ENCODE measurements at regions not wholly inside any gene's neighbourhood (a gene's known extent, or its start where the extent isn't known, plus 50 kb on each side); places are given as distances from the start of the nearest gene placed in this dataset.

DNA sequence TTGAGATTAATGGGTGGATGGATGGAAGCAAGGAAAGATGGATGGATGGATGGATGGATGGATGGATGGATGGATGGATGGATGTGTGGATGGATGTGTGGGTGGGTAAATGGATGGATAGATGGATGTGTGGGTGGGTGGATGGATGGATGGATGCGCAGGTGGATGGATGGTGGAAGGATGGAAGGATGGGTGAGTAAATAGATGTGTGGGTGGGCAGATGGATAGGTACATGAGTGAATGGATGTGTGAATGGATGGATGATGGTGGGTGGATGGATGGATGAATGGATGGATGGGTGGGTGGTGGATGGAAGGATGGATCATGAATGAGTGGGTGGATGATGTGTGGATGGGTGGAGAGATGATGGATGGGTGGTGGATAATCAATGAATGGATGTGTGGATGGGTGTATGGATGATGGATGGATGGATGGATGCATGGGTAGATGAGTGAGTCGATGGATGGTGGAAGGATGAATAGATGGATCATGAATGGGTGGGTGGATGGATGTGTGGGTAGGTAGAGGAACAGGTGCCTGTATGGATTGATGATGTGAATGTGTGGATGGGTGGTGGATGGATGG, 375.2 kb downstream of the BRD1 start:
- DNase-seq (ENCODE audit: low read depth in 2 of 3, low spot score in 2 of 3) = no peak

DNA sequence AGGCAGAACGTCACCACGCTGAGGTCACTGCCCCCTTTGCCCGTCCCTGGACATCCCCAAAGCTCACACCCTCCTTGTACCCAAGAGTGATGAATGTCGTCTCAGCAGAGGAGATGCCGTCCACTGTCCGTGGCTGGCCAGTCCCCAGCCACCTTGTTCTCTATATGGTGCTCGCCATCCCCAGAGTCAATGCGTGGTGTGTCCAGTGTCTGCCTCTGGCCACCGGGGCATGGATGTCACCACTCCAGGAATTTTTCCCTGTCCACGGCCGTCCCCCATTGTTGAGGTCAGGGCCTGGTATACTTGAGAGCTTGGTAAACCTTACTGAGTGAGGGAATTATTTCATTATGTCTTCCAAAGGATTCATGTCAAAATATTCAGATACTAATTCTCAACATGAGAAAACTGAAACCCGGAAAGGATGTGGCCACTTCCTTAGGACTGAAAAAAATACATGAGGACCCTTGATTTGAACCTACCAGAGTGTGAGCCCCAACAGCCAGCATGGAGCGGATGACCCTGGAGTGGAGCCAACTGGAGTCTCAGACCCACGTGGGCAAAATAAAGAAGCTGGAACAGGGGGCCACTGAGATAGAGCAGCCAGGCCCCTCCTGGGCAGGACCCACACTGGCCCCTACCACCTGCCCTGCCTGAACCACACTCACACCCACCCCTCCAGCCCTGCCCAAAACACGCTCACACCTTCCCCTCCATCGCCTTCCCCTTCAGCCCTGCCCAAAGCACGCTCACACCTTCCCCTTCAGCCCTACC, 376.4 kb downstream of the BRD1 start:
- no peak for DNase-seq (ENCODE audit: low read depth in 2 of 3, low spot score in 2 of 3)

DNA sequence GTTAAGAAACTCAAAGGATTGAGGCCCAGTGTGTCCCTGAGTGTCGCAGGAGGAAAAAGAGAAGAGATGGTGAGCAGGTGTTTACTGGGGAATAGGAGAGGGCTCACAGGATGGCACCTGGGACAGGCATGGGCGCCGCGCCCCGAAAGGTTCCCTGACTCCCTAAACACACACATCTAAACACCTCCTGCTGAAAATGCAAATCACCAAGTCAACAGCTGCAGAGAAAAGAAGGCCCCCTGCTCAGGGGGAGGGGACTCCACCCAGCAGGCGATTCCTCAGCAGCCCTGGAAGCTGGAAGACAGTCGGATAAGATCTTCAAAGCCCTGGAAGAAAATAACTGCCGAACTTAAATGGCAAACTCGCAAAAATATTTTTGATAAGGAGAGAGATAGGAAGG, 377.2 kb downstream of the BRD1 start:
- no peak for DNase-seq (ENCODE audit: low read depth in 2 of 3, low spot score in 2 of 3)

DNA sequence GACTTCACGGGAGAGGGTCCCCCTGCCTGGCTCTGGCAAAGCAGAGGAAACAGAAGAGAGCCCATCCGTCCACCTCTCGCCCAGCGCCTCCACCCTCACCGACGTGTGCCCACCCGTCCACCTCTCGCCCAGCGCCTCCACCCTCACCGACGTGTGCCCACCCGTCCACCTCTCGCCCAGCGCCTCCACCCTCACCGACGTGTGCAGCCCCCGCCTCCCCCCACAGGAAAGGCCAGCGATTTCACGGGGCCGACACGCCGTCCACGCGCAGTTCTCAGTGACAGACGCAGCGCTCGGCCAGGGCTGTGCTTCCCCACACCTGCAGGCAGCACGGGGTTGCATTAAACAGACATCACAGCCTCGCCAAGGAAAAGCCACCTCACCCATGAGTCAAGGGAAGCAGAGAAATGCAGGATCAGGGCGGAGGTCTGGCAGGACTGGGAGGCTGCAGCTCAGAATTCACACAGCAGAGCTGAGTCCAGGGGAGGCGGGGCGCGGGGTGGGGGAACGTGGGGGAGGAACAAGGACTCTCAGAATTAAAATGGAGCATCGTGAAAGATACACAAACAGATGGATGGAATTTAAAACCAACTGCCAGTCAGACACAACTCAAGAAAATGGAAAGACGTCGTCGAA, 377.7 kb downstream of the BRD1 start:
- DNase-seq (ENCODE audit: low read depth in 2 of 3, low spot score in 2 of 3) = no peak

DNA sequence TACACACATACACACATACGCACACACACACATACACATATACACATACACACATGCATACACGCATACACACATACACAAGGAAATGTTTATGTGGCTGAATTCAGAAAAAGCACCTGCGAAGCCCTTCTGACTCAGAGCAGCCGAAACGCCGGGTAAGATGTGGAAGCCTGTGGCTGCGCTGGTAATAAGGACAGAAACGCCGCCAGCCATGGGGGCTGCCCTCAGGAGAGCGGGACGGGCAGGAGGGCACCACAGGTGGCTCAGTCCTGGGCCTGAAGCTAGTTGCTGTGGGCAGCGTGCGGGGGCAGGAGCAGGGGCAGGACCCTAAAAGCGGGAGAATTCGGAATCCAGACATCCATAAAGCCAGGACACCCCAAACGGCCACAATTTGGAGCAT, 378.3 kb downstream of the BRD1 start:
- no peak for DNase-seq (ENCODE audit: low read depth in 2 of 3, low spot score in 2 of 3)

DNA sequence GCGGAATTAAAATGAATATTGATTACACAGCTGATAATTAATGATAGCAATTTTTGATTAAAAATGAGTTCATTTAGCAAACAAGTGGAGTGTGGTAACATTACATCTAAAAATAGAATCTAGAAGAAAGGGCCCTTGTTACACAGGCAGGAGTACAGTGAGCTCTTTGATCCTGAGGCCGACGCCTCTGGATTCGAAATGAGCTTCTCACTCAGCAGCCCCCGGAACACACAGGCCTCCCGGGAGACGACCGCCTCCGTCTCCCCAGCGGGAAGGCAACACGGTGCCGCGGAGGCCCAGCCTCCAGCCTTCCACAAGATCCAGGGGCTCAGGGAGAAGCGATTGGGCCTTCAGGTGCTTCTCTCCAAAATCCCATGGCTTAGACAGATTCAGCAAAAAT, 379.1 kb downstream of the BRD1 start:
- no peak for DNase-seq (ENCODE audit: low read depth in 2 of 3, low spot score in 2 of 3)

DNA sequence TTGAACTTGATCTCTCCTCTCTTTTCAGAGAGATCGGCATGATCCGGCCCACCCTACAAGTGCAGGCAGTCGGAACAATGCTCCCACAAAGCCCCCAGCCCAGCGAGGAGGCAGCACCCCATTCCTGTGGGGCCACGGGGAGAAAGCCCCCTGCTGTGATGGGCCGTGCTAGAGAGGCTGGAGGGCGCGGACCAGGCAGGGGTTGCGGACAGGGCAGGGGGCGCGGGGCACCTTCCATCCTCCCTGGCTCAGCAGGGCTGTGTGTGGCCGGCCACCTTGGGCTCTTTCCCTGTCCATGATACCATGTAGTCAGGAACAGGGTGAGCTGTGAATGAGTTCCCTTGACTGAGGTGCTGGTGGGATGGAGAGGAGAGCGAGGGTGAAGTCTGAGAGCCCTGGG, 379.8 kb downstream of the BRD1 start:
- no peak for DNase-seq (ENCODE audit: low read depth in 2 of 3, low spot score in 2 of 3)

DNA sequence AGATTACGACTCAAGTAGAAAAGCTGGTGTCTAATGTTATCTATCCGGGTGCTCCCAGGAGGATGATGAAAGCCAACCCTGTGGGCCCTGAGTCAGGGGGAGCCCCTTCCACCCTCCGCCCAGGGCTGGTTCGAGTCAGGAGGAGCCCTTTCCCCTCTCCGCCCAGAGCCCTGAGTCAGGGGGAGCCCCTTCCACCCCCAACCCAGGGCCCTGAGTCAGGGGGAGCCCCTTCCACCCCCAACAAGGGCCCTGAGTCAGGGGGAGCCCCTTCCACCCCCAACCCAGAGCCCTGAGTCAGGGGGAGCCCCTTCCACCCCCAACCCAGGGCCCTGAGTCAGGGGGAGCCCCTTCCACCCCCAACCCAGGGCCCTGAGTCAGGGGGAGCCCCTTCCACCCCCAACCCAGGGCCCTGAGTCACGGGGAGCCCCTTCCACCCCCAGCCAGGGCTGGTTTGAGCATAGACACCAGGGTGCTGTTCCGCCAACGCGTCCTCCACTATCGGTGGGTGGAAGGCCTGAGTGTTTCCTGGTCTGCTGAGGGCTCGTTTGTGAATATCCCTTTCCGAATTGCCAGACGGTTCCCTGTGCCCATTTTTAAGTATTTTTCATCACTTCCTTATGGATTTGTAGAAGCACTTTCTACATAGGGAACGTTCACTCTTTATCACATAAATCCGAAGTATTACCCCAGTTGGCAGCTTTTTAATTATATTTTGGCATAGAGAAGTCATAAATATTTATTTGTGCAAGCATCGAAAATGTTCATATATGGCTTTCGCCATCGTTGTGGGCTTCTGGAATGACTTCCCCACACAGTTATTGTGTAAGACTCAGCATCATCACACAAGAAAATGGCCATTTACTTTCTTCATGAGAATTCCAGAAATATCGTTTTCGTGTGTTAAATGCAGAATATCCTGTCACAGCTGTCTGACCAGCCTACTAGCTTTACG, 380.6 kb downstream of the BRD1 start:
- no peak for DNase-seq (ENCODE audit: low read depth in 2 of 3, low spot score in 2 of 3)

DNA sequence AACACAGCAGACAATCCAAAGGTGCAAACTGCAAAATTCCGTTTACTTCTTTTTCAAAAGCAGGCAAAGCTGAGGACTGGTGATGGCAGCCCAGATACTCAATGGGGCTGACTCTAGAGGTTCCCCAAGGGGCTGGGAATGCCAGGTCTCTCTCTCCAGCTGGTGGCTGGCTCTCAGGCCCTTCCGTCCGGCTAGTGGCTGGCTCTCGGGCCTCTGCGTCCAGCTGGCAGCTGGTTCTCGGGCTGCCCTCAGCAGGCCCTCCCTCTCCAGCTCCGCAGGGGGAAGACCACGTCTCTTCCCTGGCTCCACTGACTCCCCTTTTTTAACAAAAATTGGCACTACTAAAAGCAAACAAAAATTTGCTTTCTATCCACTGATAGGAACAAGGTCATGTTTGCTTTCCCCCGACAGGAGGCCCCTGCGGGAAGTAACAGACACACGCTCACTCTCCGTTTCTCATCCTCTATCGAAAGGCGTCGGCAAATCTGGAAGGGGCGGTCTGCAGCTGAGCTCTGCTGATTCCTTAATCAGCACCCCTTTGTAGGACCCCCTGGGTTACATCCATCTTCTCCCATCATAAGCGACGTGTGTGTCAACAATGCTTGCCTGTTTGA, 381.4 kb downstream of the BRD1 start:
- DNase-seq (ENCODE audit: low read depth in 2 of 3, low spot score in 2 of 3) = no peak

DNA sequence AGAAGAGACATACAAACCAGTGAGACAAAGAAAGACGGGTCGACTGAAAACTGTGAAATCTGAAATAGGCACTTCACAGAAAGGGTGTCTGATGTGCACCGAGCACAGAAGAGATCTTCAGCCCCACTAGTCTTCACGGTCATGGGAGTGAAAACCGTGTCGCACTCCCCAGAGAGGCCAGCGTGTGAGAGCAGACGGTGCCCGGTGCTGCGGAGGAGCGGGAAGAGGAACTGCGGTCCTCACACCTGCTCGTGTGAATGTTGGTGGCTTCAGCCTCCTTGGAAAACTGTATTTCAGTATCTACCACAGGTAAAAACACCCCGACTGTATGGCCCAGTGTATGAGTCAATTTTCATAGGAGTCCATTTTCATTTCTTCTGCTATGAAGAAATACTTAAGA, 382.9 kb downstream of the BRD1 start:
- no peak for DNase-seq (ENCODE audit: low read depth in 2 of 3, low spot score in 2 of 3)

DNA sequence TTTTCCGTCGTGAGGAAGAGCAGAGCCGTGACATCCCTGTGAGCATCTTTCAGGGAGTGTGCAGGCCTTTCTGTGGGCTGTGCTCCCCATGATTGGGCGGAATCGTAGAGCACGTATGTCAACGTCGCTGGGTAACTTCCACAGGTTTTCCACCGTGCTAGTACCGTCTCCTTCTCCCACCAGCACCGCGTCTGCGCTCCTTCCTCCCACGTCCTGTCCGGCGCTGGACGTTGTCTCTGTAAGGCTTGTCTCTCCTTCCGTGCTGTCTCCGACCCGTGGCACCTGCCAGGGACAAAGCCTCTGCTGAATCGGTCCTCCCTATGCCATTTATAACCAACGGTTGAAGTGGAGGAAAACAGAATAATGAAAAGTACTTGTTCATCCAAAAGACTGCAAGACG, 386.7 kb downstream of the BRD1 start:
- no peak for DNase-seq (ENCODE audit: low read depth in 2 of 3, low spot score in 2 of 3)

DNA sequence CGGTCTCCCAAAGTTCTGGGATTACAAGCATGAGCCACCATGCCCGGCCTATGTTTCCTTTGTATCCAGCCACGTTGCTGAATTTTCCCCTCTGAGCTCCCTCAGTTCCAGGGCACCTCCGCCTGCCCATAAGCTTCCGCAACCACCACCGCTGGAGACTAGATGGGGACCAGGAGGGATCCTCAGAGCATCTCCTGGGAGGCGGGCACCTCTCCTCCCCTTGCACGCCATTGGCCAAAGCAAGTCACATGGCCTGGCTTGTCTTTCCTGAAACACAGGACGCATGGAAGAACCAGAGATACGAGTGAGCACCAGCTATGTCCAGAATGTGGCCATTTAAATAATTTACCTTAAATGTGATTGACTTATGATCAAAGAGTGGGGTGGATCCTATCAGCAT, 388.3 kb downstream of the BRD1 start:
- DNase-seq (ENCODE audit: low read depth in 2 of 3, low spot score in 2 of 3) = no peak

DNA sequence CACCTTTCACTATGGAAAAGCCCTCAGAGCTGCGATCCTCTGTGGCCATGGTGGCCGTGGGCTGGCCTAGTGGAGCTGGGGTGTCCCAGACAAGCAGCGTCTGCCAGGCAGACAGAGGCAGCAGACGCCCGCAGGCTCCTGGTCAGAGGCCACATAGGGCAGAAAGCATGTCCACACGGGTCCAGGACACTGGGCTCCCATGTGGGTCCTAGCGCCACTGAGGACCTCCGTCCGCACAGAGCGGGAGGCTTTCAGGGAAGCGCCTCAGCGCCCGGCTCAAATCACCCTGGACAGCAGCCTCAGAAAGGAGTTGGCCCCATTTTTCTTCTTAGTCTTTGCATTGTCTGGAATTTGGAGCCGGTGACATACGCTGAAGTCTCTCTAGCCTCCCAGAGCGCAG, 389.7 kb downstream of the BRD1 start:
- DNase-seq (ENCODE audit: low read depth in 2 of 3, low spot score in 2 of 3) = no peak

DNA sequence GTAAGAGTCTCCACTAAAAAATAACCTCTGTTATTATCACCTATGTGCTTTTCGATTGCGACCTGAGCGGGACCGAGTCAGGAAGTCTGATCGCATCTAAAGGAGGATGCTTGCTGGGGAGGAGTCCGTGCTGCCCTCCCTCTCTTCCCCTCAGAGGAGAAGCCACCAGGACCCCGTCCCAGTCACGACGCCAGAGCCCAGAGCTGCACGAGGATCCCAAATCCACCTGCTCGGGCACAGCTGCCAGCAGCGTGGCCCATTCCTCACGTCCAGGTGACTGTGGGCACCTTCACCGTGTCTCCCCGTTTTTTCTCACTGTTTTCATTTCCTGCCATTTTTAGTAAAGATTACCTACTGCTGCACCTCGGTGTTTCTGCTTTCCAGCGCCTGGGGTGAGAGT, 390.3 kb downstream of the BRD1 start:
- no peak for DNase-seq (ENCODE audit: low read depth in 2 of 3, low spot score in 2 of 3)

DNA sequence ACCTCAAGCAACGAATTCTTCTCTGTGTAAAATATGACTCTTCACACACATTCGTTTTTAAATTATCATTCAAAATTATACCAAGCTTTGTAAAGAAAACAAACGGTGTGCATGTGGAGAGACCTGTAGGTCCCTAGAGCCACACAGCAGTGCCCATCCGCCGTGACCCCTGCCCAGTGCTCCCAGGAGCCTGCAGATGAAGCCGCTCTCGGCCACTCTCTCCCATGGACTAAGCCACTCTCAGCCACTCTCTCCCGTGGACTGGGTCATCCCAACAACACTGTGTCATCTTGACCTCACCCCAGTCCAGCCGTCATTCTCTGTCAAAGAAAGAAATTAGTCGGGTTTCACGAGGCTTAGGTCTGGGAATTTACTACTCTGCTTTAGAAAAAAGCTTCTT, 391.6 kb downstream of the BRD1 start:
- no peak for DNase-seq (ENCODE audit: low read depth in 2 of 3, low spot score in 2 of 3)

DNA sequence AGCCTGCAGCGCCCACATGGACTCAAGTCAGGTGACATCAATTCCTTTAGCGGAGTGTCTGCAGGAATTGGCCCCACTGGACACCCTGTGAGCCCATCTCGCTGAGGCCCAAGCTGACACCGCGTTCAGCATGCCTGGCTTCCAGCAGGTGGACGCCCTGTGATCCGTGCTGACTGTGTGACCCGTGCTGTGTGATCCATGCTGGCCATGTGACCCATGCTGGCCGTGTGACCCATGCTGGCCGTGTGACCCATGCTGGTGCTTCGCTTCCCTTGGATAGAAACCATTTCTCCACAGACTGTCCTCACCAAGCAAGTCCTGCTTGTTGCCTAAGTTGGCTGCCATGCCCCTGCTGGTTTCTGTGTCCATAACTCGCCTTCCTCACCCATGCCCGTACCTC, 392.1 kb downstream of the BRD1 start:
- DNase-seq (ENCODE audit: low read depth in 2 of 3, low spot score in 2 of 3) = no peak

DNA sequence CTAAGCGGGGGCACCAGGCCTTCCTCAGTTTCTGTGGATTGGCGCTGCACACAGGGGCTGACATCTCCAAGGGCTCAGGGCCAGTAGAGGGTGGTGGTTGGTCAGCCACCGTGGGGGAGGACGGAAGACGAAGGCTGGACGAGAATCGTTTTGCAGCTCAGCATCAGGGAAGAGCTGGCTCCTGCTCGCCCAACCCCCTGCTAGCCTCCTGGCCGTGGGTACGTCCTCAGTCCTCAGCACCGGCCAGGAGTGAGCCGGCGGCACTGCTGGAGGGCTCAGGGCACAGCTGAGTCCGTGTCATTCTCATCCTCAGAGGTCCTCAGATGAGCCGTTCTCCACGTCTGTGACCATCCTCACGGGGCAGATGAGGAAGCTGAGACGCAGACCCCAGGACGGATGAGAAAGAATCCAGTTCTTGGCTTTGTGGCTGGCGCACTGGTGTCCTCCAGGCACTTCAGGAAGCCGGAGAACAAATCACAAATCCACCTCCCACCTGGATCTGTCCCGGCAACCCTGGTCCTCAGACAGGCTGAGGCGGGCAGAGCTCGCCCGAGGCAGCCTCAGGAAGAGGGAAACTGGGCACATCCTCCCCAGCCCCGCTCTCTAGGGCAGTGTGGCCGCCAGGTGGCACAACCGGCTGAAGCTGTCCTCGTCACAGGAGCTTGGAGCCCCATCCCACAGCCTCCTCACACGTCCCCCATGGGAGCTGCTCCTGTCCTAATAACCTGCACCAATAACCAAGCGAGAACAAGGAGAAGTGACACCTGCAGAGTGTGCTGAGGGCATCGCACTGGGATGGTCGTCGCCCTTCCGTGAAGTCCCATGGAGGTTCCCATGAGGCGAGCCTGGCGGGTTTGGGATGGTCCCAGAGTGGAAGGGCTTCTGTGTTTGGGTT, 393.7 kb downstream of the BRD1 start:
- no peak for DNase-seq (ENCODE audit: low read depth in 2 of 3, low spot score in 2 of 3)

DNA sequence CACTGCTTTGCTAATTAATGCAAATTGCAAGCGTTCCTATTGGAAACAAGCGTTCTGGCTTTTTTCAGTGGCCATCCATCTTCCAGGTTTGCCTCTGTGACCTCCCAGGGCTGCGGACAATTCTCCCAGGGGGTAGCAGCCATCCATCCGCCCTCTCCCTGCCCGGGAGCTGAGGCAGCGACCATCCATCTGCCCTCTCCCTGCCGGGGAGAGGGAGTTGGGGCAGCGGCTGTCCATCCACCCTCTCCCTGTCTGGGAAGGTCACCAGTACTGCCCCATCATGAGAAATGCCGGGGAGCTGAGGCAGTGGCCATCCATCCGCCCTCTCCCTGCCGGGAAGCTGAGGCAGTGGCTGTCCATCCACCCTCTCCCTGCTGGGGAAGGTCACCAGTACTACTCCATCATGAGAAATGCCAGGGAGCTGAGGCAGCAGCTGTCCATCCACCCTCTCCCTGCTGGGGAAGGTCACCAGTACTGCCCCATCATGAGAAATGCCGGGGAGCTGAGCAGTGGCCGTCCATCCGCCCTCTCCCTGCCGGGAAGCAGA, 394.7 kb downstream of the BRD1 start:
- no peak for DNase-seq (ENCODE audit: low read depth in 2 of 3, low spot score in 2 of 3)

DNA sequence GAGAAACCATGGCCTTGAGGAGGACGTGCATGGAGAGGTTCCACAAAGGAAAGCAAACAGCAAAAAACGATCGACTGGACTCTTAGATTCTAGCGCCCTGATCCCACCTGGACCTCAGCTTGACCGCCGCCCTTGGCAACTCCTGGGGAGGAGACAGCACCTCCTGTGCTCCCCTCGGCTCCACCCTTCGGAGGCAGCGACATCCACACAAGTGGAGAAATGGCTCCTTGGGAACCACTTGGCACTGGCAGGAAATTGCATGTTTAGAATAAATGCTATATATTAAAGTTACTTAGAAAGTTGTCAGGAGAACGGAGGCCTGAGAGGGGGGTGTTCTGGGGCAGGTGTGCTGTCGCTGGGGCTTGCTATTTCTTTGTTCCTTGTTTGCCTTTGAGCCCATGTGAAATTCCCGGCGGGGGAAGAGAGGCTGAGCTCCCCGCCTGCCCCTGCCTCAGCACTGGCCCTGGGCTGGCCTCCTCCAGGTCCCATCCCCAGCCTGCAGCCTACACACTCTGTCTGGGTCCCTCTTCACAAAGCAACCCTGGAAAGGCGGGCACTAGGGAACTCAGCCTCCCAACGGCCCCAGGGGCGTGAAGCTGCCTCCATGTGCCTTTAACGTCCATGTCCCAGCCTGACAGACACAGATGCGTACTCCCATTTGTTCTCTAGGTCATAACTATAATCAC, 395.3 kb downstream of the BRD1 start:
- no peak for DNase-seq (ENCODE audit: low read depth in 2 of 3, low spot score in 2 of 3)

All from hematopoietic multipotent progenitor cell (in vitro differentiated cells).